CD4-positive, alpha-beta T cell (primary cell): ENCODE measurements at regions not wholly inside any gene's neighbourhood (a gene's known extent, or its start where the extent isn't known, plus 50 kb on each side); places are given as distances from the start of the nearest gene placed in this dataset.

ENCODE experiments used
- ATAC-seq: fragments of 200-7000 bp; cut with Tn5 transposase; one replicate; pipeline ENCODE4 v1.10.0; 2022; ENCODE audit warnings: mild to moderate bottlenecking; ENCODE audit not compliant: poor library complexity
- CTCF ChIA-PET: fragments of 350-600 bp; sonication (Branson Sonifier 250); formaldehyde crosslinking; loops from one replicate; lab custom pipeline; 2021; ENCODE audit warnings: antibody characterized with exemption, inconsistent platforms; lab: Charles Lee
- POLR2A ChIA-PET: fragments of 350-600 bp; sonication (Branson Sonifier 250); formaldehyde crosslinking; loops from one replicate; lab custom pipeline; 2021; ENCODE audit warnings: antibody characterized with exemption, inconsistent platforms; lab: Charles Lee
- DNase-seq, 14 experiments: peaks; one replicate each; pipeline ENCODE4 v3.0.0-alpha.2; 2013 to 2020; ENCODE audit warnings: mixed read lengths in 2 of 14
- H3K27ac ChIP-seq, 2 donors: one replicate each; pipeline versions ENCODE4 v1.5.1 to v1.7.0; 2013; ENCODE audit warnings: low read length in 2 of 2, low read depth in 1 of 2, mild to moderate bottlenecking in 1 of 2
- H3K27me3 ChIP-seq, 2 experiments: 1 replicate in 1 of 2; 2 replicates in 1 of 2; pipeline versions ENCODE4 v1.6.1 to v1.7.0; 2013; ENCODE audit warnings: low read length in 2 of 2, control low read depth in 1 of 2, mild to moderate bottlenecking in 1 of 2, moderate library complexity in 1 of 2; ENCODE audit not compliant: insufficient read depth in 2 of 2, control insufficient read depth in 1 of 2
- H3K36me3 ChIP-seq: one replicate; pipeline ENCODE4 v1.6.1; 2013; ENCODE audit warnings: low read length, control low read depth; ENCODE audit not compliant: insufficient read depth
- H3K4me1 ChIP-seq: one replicate; pipeline ENCODE4 v1.6.1; 2013; ENCODE audit warnings: low read length, control low read depth; ENCODE audit not compliant: insufficient read depth
- H3K4me3 ChIP-seq: one replicate; pipeline ENCODE4 v1.5.1; 2013; ENCODE audit warnings: mild to moderate bottlenecking, low read length, moderate library complexity
- H3K9me3 ChIP-seq, 2 experiments: 1 replicate in 1 of 2; 2 replicates in 1 of 2; pipeline versions ENCODE4 v1.6.1 to v1.7.0; 2013; ENCODE audit warnings: low read length in 2 of 2, mild to moderate bottlenecking in 2 of 2, control low read depth in 1 of 2, moderate library complexity in 1 of 2; ENCODE audit not compliant: control insufficient read depth in 1 of 2, insufficient read depth in 1 of 2
- H3K27ac Mint-ChIP-seq: one replicate; pipeline ENCODE4 v1.8.0; 2020; ENCODE audit warnings: mixed read lengths
- H3K27me3 Mint-ChIP-seq: one replicate; pipeline ENCODE4 v1.8.0; 2021; ENCODE audit warnings: mixed read lengths
- H3K36me3 Mint-ChIP-seq: one replicate; pipeline ENCODE4 v1.8.0; 2021; ENCODE audit warnings: low read depth, mixed read lengths
- H3K4me1 Mint-ChIP-seq: one replicate; pipeline ENCODE4 v1.8.0; 2021; ENCODE audit warnings: low read depth, mixed read lengths
- H3K4me3 Mint-ChIP-seq: one replicate; pipeline ENCODE4 v1.8.0; 2020; ENCODE audit warnings: mild to moderate bottlenecking, mixed read lengths
- H3K9me3 Mint-ChIP-seq: one replicate; pipeline ENCODE4 v1.8.0; 2020; ENCODE audit warnings: mixed read lengths
- intact Hi-C, 2 experiments: fragments of 100-400 bp; cut with DNase I in 1 of 2; cut with micrococcal nuclease in 1 of 2; formaldehyde crosslinking; loops; one replicate each; pipeline versions ENCODE4 v1.15.1 to v1.9.0; 2023 to 2025; cut with DNase I, micrococcal nuclease
- TF ChIP-seq, protein P1 (sequence below): fragments of 200-600 bp; IDR thresholded peaks from one replicate; pipeline ENCODE4 v1.8.0; 2022; ENCODE audit warnings: antibody characterized with exemption, mild to moderate bottlenecking

DNA sequence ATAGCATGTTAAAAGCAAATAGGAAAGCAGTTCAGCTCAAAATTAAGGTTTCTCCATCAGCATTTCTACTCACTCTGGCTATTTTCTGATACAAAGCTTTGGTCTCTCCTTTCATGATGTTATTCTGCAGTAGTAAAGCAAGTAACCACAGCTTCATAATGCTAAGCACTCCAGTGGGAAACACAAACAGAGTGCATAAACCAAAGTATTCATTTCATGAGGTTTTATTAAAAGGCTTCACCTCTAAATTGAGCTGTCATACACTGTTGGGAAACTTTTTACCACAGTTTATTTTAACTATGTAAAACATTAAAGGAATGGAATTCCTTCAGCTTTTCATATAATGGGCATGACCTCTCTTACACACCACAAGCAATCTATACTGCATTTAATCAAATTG, 157.9 kb upstream of the LMO3 start:
- ChIA-PET CTCF (no interaction called here), POLR2A (no interaction called here)
- intact Hi-C loops, result no loop called here
- H3K9me3 ChIP-seq, result peaks cover 0 to 7% of the 10 kb centered on the region in 2 experiments
- ATAC-seq (no peak), DNase-seq (no peak)
- H3K4me1 ChIP-seq, result no peaks in the 10 kb centered on the region
- Mint-ChIP-seq H3K9me3 (peaks cover 10% of the 10 kb centered on the region), H3K27ac (no peak overlapping the region), H3K27me3 (no peaks in the 10 kb centered on the region), H3K36me3 (no peaks in the 10 kb centered on the region), H3K4me1 (no peaks in the 10 kb centered on the region), H3K4me3 (no peak overlapping the region)
- H3K27ac ChIP-seq, result no peak overlapping the region
- H3K4me3 ChIP-seq, result no peak overlapping the region
- TF ChIP-seq, protein P1, sequence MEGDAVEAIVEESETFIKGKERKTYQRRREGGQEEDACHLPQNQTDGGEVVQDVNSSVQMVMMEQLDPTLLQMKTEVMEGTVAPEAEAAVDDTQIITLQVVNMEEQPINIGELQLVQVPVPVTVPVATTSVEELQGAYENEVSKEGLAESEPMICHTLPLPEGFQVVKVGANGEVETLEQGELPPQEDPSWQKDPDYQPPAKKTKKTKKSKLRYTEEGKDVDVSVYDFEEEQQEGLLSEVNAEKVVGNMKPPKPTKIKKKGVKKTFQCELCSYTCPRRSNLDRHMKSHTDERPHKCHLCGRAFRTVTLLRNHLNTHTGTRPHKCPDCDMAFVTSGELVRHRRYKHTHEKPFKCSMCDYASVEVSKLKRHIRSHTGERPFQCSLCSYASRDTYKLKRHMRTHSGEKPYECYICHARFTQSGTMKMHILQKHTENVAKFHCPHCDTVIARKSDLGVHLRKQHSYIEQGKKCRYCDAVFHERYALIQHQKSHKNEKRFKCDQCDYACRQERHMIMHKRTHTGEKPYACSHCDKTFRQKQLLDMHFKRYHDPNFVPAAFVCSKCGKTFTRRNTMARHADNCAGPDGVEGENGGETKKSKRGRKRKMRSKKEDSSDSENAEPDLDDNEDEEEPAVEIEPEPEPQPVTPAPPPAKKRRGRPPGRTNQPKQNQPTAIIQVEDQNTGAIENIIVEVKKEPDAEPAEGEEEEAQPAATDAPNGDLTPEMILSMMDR, result no peak
- H3K27me3 ChIP-seq, result no peaks in the 10 kb centered on the region
- no peaks in the 10 kb centered on the region for H3K36me3 ChIP-seq

DNA sequence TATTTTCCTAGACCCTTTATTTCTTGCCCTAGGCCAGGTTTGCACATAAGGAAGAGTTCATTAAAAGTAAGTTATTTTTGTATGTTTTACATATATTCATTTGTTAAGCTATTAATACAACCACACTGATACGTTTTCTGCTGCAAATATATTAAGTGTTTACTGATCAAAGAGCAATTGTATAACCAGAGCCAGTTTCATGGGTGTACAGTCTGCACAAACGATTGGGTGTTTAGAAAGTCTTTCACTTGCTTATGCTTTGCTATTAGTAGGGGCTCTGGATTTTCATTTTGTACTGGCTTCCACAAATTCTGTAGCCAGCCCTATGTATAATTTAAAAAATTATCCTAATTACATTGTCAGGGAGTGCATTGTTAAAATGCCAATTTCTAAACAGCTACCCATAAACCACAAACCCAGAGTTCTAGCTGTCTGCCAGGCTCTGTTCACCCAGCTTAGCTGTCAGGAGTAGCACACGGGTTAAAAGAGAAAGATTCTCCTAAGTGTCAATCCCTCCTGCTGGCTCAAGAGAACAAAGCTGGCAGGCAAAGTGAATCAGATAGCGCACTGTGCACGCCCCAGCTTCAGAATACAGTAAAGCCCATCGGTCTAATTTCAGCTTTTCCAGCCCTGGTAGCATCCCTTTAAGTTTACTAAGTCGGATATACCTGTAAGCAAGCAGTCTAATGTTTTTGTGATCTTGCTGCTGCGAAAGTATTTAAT, 151.0 kb upstream of the LMO3 start:
- Histone ChIP-seq H3K9me3 (peaks cover 0 to 3% of the 10 kb centered on the region in 2 experiments), H3K27ac (no peak overlapping the region), H3K36me3 (no peaks in the 10 kb centered on the region), H3K27me3 (no peaks in the 10 kb centered on the region), H3K4me3 (no peak overlapping the region), H3K4me1 (no peaks in the 10 kb centered on the region)
- Mint-ChIP-seq H3K27me3 (no peaks in the 10 kb centered on the region), H3K27ac (no peak overlapping the region), H3K36me3 (no peaks in the 10 kb centered on the region), H3K9me3 (peaks cover 6% of the 10 kb centered on the region), H3K4me3 (no peak overlapping the region), H3K4me1 (no peaks in the 10 kb centered on the region)
- TF ChIP-seq, protein P1, result no peak
- POLR2A ChIA-PET, result no interaction called here
- intact Hi-C loops, result no loop called here
- DNase-seq, result no peak
- CTCF ChIA-PET, result interaction anchor here (1.2 kb wide), 1 partner anchor 17 kb away, joined by 4 read pairs; no protein-coding TSS in a partner anchor
- no peak for ATAC-seq

DNA sequence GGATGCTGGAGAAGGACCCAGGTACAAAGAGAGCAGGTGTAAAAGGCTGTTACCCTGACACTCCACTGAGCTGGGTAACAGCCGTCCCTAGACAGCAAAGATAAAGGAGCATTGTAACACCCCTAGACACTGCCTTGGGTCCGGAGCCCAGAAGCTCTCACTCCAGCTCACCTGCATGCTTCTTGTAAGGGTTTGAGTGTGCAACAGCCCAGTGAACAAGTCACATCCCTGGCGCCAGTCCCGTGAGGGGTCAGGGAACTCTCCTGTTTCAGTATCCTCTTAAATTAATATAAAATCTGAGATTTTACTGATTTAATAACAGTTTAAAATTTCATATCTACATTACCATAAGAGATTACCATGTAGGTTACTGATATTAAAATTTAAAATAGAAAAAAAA, 124.8 kb upstream of the LMO3 start:
- H3K4me1 Mint-ChIP-seq, result no peaks in the 10 kb centered on the region
- no peaks in the 10 kb centered on the region for H3K36me3 Mint-ChIP-seq
- H3K9me3 Mint-ChIP-seq, result peaks cover 2% of the 10 kb centered on the region
- POLR2A ChIA-PET, result no interaction called here
- H3K27ac Mint-ChIP-seq, result no peak overlapping the region
- H3K9me3 ChIP-seq, result peaks cover 0 to 4% of the 10 kb centered on the region in 2 experiments
- intact Hi-C loops, result no loop called here
- DNase-seq (no peak), ATAC-seq (no peak)
- H3K36me3 ChIP-seq, result no peaks in the 10 kb centered on the region
- H3K4me1 ChIP-seq, result no peaks in the 10 kb centered on the region
- H3K4me3 ChIP-seq, result no peak overlapping the region
- TF ChIP-seq, protein P1, result no peak
- H3K27me3 Mint-ChIP-seq, result no peaks in the 10 kb centered on the region
- no peak overlapping the region for H3K4me3 Mint-ChIP-seq
- no peak overlapping the region for H3K27ac ChIP-seq
- CTCF ChIA-PET, result no interaction called here
- H3K27me3 ChIP-seq, result no peaks in the 10 kb centered on the region
